Mucosa of stomach (tissue), 1 donor: ENCODE measurements at regions not wholly inside any gene's neighbourhood (a gene's known extent, or its start where the extent isn't known, plus 50 kb on each side); places are given as distances from the start of the nearest gene placed in this dataset.

Source experiments
- H3K27me3 ChIP-seq: one replicate; pipeline ENCODE4 v1.7.0; 2013; ENCODE audit warnings: mild to moderate bottlenecking, low read length; ENCODE audit not compliant: control insufficient read depth, insufficient read depth
- H3K36me3 ChIP-seq: one replicate; pipeline ENCODE4 v1.7.0; 2013; ENCODE audit warnings: low read length; ENCODE audit not compliant: control insufficient read depth, insufficient read depth
- H3K4me1 ChIP-seq: one replicate; pipeline ENCODE4 v1.7.0; 2013; ENCODE audit warnings: mild to moderate bottlenecking, low read length; ENCODE audit not compliant: control insufficient read depth, insufficient read depth
- H3K4me3 ChIP-seq: one replicate; pipeline ENCODE4 v1.7.0; 2013; ENCODE audit warnings: low read length
- H3K9ac ChIP-seq: one replicate; pipeline ENCODE4 v1.7.0; 2013; ENCODE audit warnings: mild to moderate bottlenecking, low read length, moderate library complexity
- H3K9me3 ChIP-seq: one replicate; pipeline ENCODE4 v1.7.0; 2013; ENCODE audit warnings: mild to moderate bottlenecking, low read length, moderate library complexity; ENCODE audit not compliant: control insufficient read depth
- donor health status: Pancreatic carcinoma.

DNA sequence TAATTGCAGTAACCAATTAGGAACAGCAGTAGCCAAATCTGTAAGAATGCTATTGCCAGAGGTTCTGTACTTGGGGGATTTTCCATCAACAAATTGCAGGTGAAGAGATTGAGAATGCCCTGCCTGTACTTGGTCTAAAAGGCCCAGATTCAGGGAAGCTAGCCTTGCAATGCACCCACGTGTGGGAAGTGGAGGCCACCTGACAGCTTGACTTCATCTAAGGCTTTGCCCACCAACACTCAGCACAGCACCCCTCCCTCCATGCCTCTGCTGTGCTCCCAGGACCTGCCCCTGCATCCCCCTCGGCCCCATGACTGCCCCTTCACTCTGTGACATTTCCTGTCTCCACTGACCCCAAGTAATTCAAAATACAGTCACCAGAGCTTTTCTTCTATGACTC is 79.1 kb upstream of the CDH5 start:
- Histone ChIP-seq H3K9me3 (no peaks in the 10 kb centered on the region), H3K4me1 (no peaks in the 10 kb centered on the region), H3K27me3 (no peaks in the 10 kb centered on the region), H3K36me3 (no peaks in the 10 kb centered on the region), H3K4me3 (no peak overlapping the region), H3K9ac (no peak overlapping the region)

- H3K9ac ChIP-seq, result no peak overlapping the region
- no peaks in the 10 kb centered on the region for H3K9me3 ChIP-seq
- no peaks in the 10 kb centered on the region for H3K36me3 ChIP-seq
- no peaks in the 10 kb centered on the region for H3K27me3 ChIP-seq
- H3K4me3 ChIP-seq, result no peak overlapping the region
- no peaks in the 10 kb centered on the region for H3K4me1 ChIP-seq
Measured at GRCh38 chr16:66286527-66286926, 80.0 kb upstream of the CDH5 start.

DNA sequence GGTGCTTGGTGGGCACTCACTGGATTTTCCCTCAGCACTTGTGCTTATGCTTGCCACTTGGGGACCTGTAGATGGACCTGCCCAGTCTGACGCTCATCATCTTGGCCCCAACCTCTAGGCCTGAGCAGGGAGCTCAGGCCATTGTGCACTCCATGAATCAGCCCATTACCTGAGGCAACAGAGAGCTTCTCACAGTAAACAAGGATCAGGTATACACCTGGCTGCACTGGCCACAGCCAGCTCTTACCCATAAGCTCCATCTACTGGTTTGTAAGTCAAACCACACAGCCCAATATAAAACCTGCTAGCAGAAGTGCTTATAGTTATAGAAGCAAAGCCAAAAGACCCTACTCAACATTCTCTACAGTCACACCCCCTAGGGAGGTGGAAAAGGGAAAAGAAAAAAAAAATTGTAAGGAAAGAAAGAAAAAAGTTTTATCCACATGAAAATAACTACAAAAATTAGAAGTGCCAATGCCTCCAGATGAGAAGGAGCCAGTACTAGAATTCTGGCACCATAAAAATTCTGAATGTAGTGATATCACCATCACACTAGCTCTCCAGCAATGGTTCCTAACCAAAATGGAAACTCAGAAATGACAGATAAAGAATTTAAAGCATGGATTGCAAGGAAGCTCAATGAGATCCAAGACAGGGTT is 87.8 kb upstream of the CDH5 start:
- H3K36me3 ChIP-seq, result no peaks in the 10 kb centered on the region
- no peak overlapping the region for H3K9ac ChIP-seq
- no peaks in the 10 kb centered on the region for H3K9me3 ChIP-seq
- no peak overlapping the region for H3K4me3 ChIP-seq
- no peaks in the 10 kb centered on the region for H3K27me3 ChIP-seq
- H3K4me1 ChIP-seq, result peaks cover 12% of the 10 kb centered on the region

DNA sequence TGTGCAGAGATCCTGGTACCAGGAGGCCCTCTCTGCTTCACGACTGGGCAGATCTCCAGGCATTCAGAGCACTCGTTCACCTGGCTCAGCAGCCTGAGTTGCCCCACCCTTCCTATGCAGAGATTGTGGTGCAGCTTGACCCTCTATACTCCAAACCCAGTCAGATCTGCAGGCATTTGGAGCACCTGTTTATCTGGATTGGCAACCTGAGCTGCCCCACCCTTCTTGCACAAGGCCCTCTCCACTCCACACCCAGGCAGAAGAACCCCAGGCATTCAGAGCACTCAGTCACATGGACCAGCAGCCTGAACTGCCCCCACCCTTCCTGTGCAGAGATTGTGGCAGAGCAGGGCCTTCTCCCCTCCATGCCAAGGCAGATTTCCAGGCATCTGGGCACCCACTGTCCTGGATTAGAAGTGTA is 88.4 kb upstream of the CDH5 start:
- Histone ChIP-seq H3K9ac (no peak overlapping the region), H3K9me3 (no peaks in the 10 kb centered on the region), H3K4me3 (no peak overlapping the region), H3K36me3 (no peaks in the 10 kb centered on the region), H3K4me1 (peaks cover 13% of the 10 kb centered on the region), H3K27me3 (no peaks in the 10 kb centered on the region)

DNA sequence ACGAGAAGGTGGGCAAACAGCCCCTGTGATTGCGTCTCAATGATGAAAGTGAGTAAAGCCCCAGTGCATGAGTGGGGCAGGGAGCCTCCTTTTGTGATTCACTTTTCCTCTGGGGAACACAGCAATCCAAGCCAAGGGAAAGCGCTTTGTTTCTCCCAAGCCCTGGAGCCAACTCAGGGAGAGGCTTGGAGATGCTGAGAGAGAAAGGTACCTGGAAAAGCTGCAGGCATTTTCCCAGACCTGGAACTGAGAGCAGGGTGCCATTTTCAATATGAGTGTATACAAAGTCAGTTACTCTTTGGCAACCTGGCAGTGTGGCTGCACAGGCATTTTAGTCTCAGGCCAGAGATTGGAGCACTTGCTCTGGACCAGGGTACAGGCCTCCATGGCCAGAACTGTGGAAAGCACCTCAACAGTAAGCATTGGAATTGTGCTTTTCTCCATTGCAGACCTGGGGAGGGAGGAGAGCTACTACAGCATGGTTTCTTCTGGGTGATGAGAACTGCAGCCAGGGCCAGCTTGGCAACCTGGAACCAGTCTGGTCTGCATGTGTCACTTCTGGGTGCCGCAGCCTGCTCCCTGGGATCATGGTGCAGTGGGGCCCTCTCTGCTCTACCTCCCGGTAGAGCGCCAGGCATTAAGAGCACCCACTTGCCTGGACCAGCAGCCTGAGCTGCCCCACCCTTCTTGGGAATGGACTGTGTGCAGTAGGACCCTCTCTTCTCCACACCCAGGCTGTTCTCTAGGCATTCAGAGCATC is 89.0 kb upstream of the CDH5 start:
- peaks cover 19% of the 10 kb centered on the region for H3K4me1 ChIP-seq
- no peak overlapping the region for H3K4me3 ChIP-seq
- no peaks in the 10 kb centered on the region for H3K9me3 ChIP-seq
- no peaks in the 10 kb centered on the region for H3K36me3 ChIP-seq
- no peak overlapping the region for H3K9ac ChIP-seq
- no peaks in the 10 kb centered on the region for H3K27me3 ChIP-seq

DNA sequence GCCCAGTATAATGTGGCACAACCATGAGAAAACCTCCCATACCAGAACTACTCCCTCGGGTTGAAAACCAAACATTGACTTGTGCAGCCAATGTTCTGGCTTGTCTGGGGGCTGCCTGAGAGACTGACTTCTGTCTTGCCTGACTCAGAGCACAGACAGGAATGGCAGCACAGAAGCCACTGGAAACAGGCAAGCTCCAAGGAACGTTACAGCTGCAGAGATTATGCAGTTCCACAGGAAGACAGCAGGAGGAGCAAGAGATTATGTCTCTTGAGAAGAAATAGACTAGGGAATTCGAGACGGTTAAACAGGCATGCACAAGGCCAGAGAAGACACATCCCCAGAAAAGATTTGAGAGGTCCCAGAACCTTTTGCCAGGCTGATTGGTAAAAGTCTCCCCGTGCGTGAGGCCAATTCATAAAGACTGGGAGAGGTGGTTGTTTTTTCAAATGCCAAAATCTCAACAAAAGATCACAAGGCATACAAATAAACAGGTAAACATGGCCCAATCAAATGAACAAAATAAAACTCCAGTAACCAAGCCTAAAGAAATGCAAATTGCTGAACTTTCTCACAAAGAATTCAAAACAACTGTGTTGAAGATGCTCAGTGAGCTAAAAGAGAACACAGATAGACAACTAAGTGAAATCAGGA is 90.6 kb upstream of the CDH5 start:
- Histone ChIP-seq H3K27me3 (no peaks in the 10 kb centered on the region), H3K4me3 (no peak overlapping the region), H3K9me3 (no peaks in the 10 kb centered on the region), H3K4me1 (peaks cover 21% of the 10 kb centered on the region), H3K36me3 (no peaks in the 10 kb centered on the region), H3K9ac (no peak overlapping the region)

- Histone ChIP-seq H3K36me3 (no peaks in the 10 kb centered on the region), H3K4me3 (no peak overlapping the region), H3K4me1 (peaks cover 29% of the 10 kb centered on the region), H3K27me3 (peaks cover 7% of the 10 kb centered on the region), H3K9ac (no peak overlapping the region), H3K9me3 (no peaks in the 10 kb centered on the region)
Measured at GRCh38 chr16:66274335-66275110, 92.0 kb upstream of the CDH5 start.

- no peak overlapping the region for H3K9ac ChIP-seq
- H3K36me3 ChIP-seq, result no peaks in the 10 kb centered on the region
- H3K27me3 ChIP-seq, result peaks cover 7% of the 10 kb centered on the region
- H3K4me1 ChIP-seq, result peaks cover 29% of the 10 kb centered on the region
- H3K9me3 ChIP-seq, result no peaks in the 10 kb centered on the region
- no peak overlapping the region for H3K4me3 ChIP-seq
Measured at GRCh38 chr16:66273644-66274334, 92.7 kb upstream of the CDH5 start.

- Histone ChIP-seq H3K9me3 (no peaks in the 10 kb centered on the region), H3K36me3 (no peaks in the 10 kb centered on the region), H3K4me1 (peaks cover 24% of the 10 kb centered on the region), H3K27me3 (peaks cover 7% of the 10 kb centered on the region), H3K4me3 (no peak overlapping the region), H3K9ac (no peak overlapping the region)
Measured at GRCh38 chr16:66273053-66273452, 93.4 kb upstream of the CDH5 start.

- Histone ChIP-seq H3K4me3 (no peak overlapping the region), H3K4me1 (peaks cover 18% of the 10 kb centered on the region), H3K9me3 (no peaks in the 10 kb centered on the region), H3K36me3 (no peaks in the 10 kb centered on the region), H3K27me3 (peaks cover 7% of the 10 kb centered on the region), H3K9ac (no peak overlapping the region)
Measured at GRCh38 chr16:66272461-66272860, 94.0 kb upstream of the CDH5 start.
